H1 (cell line): ENCODE measurements at regions not wholly inside any gene's neighbourhood (a gene's known extent, or its start where the extent isn't known, plus 50 kb on each side); places are given as distances from the start of the nearest gene placed in this dataset.

Experiments
- CTCF ChIA-PET: fragments of 300-600 bp; sonication (Branson Sonifier 250); formaldehyde crosslinking; loops from one replicate; lab custom pipeline; 2021; ENCODE audit not compliant: partially characterized antibody; lab: Charles Lee
- POLR2A ChIA-PET: fragments of 300-600 bp; sonication (Branson Sonifier 250); formaldehyde crosslinking; loops from one replicate; lab custom pipeline; 2021; ENCODE audit warnings: inconsistent platforms; ENCODE audit not compliant: partially characterized antibody; lab: Charles Lee
- DNase-seq, 2 experiments: peaks; one replicate each; pipeline versions ENCODE4 v3.0.0 to v3.0.0-alpha.2; 2010 to 2022; ENCODE audit warnings: low spot score in 2 of 2, low read depth in 1 of 2, mixed read lengths in 1 of 2
- FAIRE-seq: peaks from 2 replicates; lab custom pipeline; 2011; peaks lifted over from hg19 to GRCh38; lab: Jason Lieb, UNC
- H2AFZ ChIP-seq: 2 replicates; pipeline ENCODE4 v1.8.1; 2012; ENCODE audit warnings: low read length, inconsistent platforms
- H2AK5ac ChIP-seq: 2 replicates; pipeline ENCODE4 v1.6.1; 2013; ENCODE audit warnings: low read depth, low read length
- H2BK120ac ChIP-seq: replicated peaks from 2 replicates; pipeline ENCODE3; 2013; ENCODE audit warnings: low read depth, low read length, inconsistent platforms
- H2BK12ac ChIP-seq: 2 replicates; pipeline ENCODE4 v1.6.1; 2013; ENCODE audit warnings: low read depth, low read length
- H2BK15ac ChIP-seq: 2 replicates; pipeline ENCODE4 v1.6.1; 2013; ENCODE audit warnings: low read length
- H2BK20ac ChIP-seq: 2 replicates; pipeline ENCODE4 v1.6.1; 2013; ENCODE audit warnings: low read length
- H2BK5ac ChIP-seq: 2 replicates; pipeline ENCODE4 v1.6.1; 2013; ENCODE audit warnings: low read depth, low read length
- H3K14ac ChIP-seq: 2 replicates; pipeline ENCODE4 v1.6.1; 2013; ENCODE audit warnings: inconsistent platforms; ENCODE audit not compliant: insufficient read length
- H3K18ac ChIP-seq: 2 replicates; pipeline ENCODE4 v1.6.1; 2013; ENCODE audit warnings: low read length; ENCODE audit errors: extremely low read depth
- H3K23ac ChIP-seq: 2 replicates; pipeline ENCODE4 v1.6.1; 2013; ENCODE audit warnings: inconsistent platforms; ENCODE audit not compliant: insufficient read length
- H3K23me2 ChIP-seq: 2 replicates; pipeline ENCODE4 v1.6.1; 2013; ENCODE audit warnings: low read depth, low read length
- H3K27ac ChIP-seq: 2 replicates; pipeline ENCODE4 v1.6.1; 2011; ENCODE audit warnings: low read depth, low read length, inconsistent platforms
- H3K27me3 ChIP-seq, 4 experiments: replicated peaks in 1 of 4; 1 replicate in 1 of 4; 2 replicates in 3 of 4; pipeline versions ENCODE4 v1.6.1 to v1.8.1; 2011 to 2013; ENCODE audit warnings: low read length in 3 of 4, mild to moderate bottlenecking in 3 of 4, inconsistent platforms in 2 of 4, mixed read lengths in 2 of 4, moderate library complexity in 1 of 4; ENCODE audit not compliant: control insufficient read depth in 3 of 4, insufficient read depth in 3 of 4; ENCODE audit errors: extremely low read depth in 1 of 4
- H3K36me3 ChIP-seq, 4 experiments: 2 replicates each; pipeline versions ENCODE4 v1.6.1 to v1.8.1; 2011 to 2013; ENCODE audit warnings: mild to moderate bottlenecking in 4 of 4, low read length in 3 of 4, moderate library complexity in 2 of 4, control low read depth in 1 of 4, inconsistent platforms in 1 of 4; ENCODE audit not compliant: insufficient read depth in 4 of 4, control insufficient read depth in 2 of 4
- H3K4ac ChIP-seq: replicated peaks from 2 replicates; pipeline ENCODE3; 2013; ENCODE audit warnings: low read length, low read depth, mixed read lengths, inconsistent platforms; ENCODE audit not compliant: insufficient read length
- H3K4me1 ChIP-seq, 4 experiments: replicated peaks in 1 of 4; 1 replicate in 1 of 4; 2 replicates in 3 of 4; pipeline versions ENCODE4 v1.6.1 to v1.8.1; 2011 to 2013; ENCODE audit warnings: low read length in 3 of 4, inconsistent platforms in 2 of 4, mixed read lengths in 1 of 4; ENCODE audit not compliant: insufficient read depth in 4 of 4, control insufficient read depth in 3 of 4
- H3K4me2 ChIP-seq, 2 experiments: 2 replicates each; pipeline versions ENCODE4 v1.6.1 to v1.8.1; 2011 to 2013; ENCODE audit warnings: low read depth in 2 of 2, low read length in 2 of 2, control low read depth in 1 of 2, inconsistent platforms in 1 of 2, mild to moderate bottlenecking in 1 of 2; ENCODE audit not compliant: insufficient read depth in 1 of 2
- H3K4me3 ChIP-seq, 4 experiments: fragments of 200-600, 300-600 bp in 1 of 4; sonication (generic), shearing (Covaris generic), sonication (Bioruptor Twin) in 1 of 4; 2 replicates each; pipeline versions ENCODE4 v1.5.1 to v1.8.1; 2011 to 2016; ENCODE audit warnings: low read length in 4 of 4, low read depth in 3 of 4, control low read depth in 2 of 4, inconsistent platforms in 2 of 4, mild to moderate bottlenecking in 2 of 4, mixed read lengths in 1 of 4, moderate library complexity in 1 of 4; ENCODE audit not compliant: insufficient read depth in 2 of 4; ENCODE audit errors: extremely low read depth in 1 of 4
- H3K56ac ChIP-seq: replicated peaks from 2 replicates; pipeline ENCODE3; 2013; ENCODE audit warnings: low read depth, mild to moderate bottlenecking, mixed read lengths, low read length, inconsistent platforms; ENCODE audit not compliant: insufficient read length
- H3K79me1 ChIP-seq: 2 replicates; pipeline ENCODE4 v1.6.1; 2013; ENCODE audit warnings: low read depth, low read length, control low read depth
- H3K79me2 ChIP-seq, 2 experiments: 2 replicates each; pipeline versions ENCODE4 v1.6.1 to v1.8.1; 2012 to 2013; ENCODE audit warnings: low read length in 2 of 2, mild to moderate bottlenecking in 2 of 2, inconsistent platforms in 1 of 2; ENCODE audit not compliant: insufficient read depth in 2 of 2, control insufficient read depth in 1 of 2
- H3K9ac ChIP-seq, 4 experiments: replicated peaks in 1 of 4; 1 replicate in 1 of 4; 2 replicates in 3 of 4; pipeline versions ENCODE4 v1.6.1 to v1.8.1; 2011 to 2013; ENCODE audit warnings: low read depth in 3 of 4, low read length in 3 of 4, control low read depth in 2 of 4, mild to moderate bottlenecking in 2 of 4, moderate library complexity in 2 of 4, inconsistent platforms in 1 of 4; ENCODE audit errors: extremely low read depth in 1 of 4
- H3K9me3 ChIP-seq, 2 experiments: 2 replicates each; pipeline versions ENCODE4 v1.6.1 to v1.8.1; 2012 to 2013; ENCODE audit warnings: mild to moderate bottlenecking in 2 of 2, moderate library complexity in 2 of 2, control low read depth in 1 of 2, inconsistent platforms in 1 of 2, low read depth in 1 of 2, low read length in 1 of 2, mixed read lengths in 1 of 2; ENCODE audit not compliant: insufficient read depth in 2 of 2
- H4K20me1 ChIP-seq, 2 experiments: replicated peaks in 1 of 2; 2 replicates each; pipeline versions ENCODE3 to v1.8.1; 2011 to 2013; ENCODE audit warnings: inconsistent platforms in 2 of 2, low read length in 2 of 2, mild to moderate bottlenecking in 1 of 2; ENCODE audit not compliant: insufficient read depth in 2 of 2, control insufficient read depth in 1 of 2
- H4K5ac ChIP-seq: 2 replicates; pipeline ENCODE4 v1.6.1; 2013; ENCODE audit warnings: low read length, low read depth, mixed read lengths, inconsistent platforms; ENCODE audit not compliant: insufficient read length
- H4K8ac ChIP-seq: 2 replicates; pipeline ENCODE4 v1.8.0; 2013; ENCODE audit warnings: mild to moderate bottlenecking, moderate library complexity, low read length, inconsistent platforms; ENCODE audit not compliant: insufficient read depth; ENCODE audit errors: extremely low read depth
- H4K91ac ChIP-seq: replicated peaks from 2 replicates; pipeline ENCODE3; 2013; ENCODE audit warnings: low read length, mixed read lengths, inconsistent platforms; ENCODE audit not compliant: insufficient read length
- BACH1 ChIP-seq: IDR thresholded peaks from 2 replicates; pipeline ENCODE4 v1.6.1; 2012; ENCODE audit warnings: low read length, improper control_type of control experiment
- BRCA1 ChIP-seq: IDR thresholded peaks from 2 replicates; pipeline ENCODE4 v1.6.1; 2012; ENCODE audit warnings: low read depth, low read length, improper control_type of control experiment
- CTBP2 ChIP-seq: IDR thresholded peaks from 2 replicates; pipeline ENCODE4 v1.7.0; 2011; ENCODE audit warnings: borderline replicate concordance, mild to moderate bottlenecking, moderate library complexity, mixed read lengths, low read length; ENCODE audit not compliant: insufficient read depth, insufficient read length
- EGR1 ChIP-seq: IDR thresholded peaks from 2 replicates; pipeline ENCODE4 v1.6.1; 2011; ENCODE audit warnings: low read depth, low read length, borderline replicate concordance
- HDAC6 ChIP-seq: IDR thresholded peaks from one replicate; pipeline ENCODE4 v1.7.1; 2012; ENCODE audit warnings: low read depth, mild to moderate bottlenecking, inconsistent platforms, low read length, moderate library complexity
- KDM1A ChIP-seq: fragments of 200-600, 300-600 bp; sonication (generic); IDR thresholded peaks from 2 replicates; pipeline ENCODE4 v1.7.1; 2016; ENCODE audit warnings: mild to moderate bottlenecking, low read length, borderline replicate concordance
- MAFK ChIP-seq: IDR thresholded peaks from 2 replicates; pipeline ENCODE4 v1.6.1; 2012; ENCODE audit warnings: low read depth, mild to moderate bottlenecking, improper control_type of control experiment, low read length
- MAX ChIP-seq: IDR thresholded peaks from 2 replicates; pipeline ENCODE4 v1.6.1; 2012; ENCODE audit warnings: inconsistent platforms
- RFX5 ChIP-seq: IDR thresholded peaks from 2 replicates; pipeline ENCODE4 v1.6.1; 2011; ENCODE audit warnings: low read depth, low read length, improper control_type of control experiment, borderline replicate concordance
- SP2 ChIP-seq: IDR thresholded peaks from 2 replicates; pipeline ENCODE4 v1.6.1; 2012; ENCODE audit warnings: mild to moderate bottlenecking, low read length, inconsistent platforms
- SP4 ChIP-seq: IDR thresholded peaks from 2 replicates; pipeline ENCODE4 v1.6.1; 2012; ENCODE audit warnings: low read length, inconsistent platforms
- ZNF274 ChIP-seq: IDR thresholded peaks from 2 replicates; pipeline ENCODE4 v1.7.0; 2012; ENCODE audit warnings: low read length, borderline replicate concordance; ENCODE audit errors: extremely low read depth
- WGBS, 2 experiments: shearing (Covaris generic) in 1 of 2; methylation state at CpG; one replicate each; pipeline versions ENCODE4 v1.1.6 to v1.1.7; 2013 to 2015; ENCODE audit warnings: low lambda C conversion rate in 2 of 2, mixed read lengths in 2 of 2, inconsistent platforms in 1 of 2, low coverage in 1 of 2, missing lambda C conversion rate in 1 of 2; ENCODE audit not compliant: insufficient replicate concordance in 2 of 2, insufficient coverage in 1 of 2, insufficient read length in 1 of 2; ENCODE audit errors: extremely low coverage in 1 of 2, missing lambda C conversion rate in 1 of 2; 5-methylcytosine and 5-hydroxymethylcytosine counted together

GRCh38 chr6:164200071-164200470, 785.6 kb downstream of the QKI start:
- H3K9ac ChIP-seq = no peak overlapping the region
- H2AFZ ChIP-seq = no peak overlapping the region
- H3K14ac ChIP-seq = no peak overlapping the region
- no peak overlapping the region for H3K27ac ChIP-seq
- H4K91ac ChIP-seq = no peak overlapping the region
- no peak overlapping the region for H4K8ac ChIP-seq
- no peak overlapping the region for H2BK20ac ChIP-seq
- H2BK5ac ChIP-seq = no peak overlapping the region
- no peaks in the 10 kb centered on the region for H3K4me1 ChIP-seq
- H3K4ac ChIP-seq = no peak overlapping the region
- no peak overlapping the region for H2AK5ac ChIP-seq
- no peak overlapping the region for H2BK120ac ChIP-seq
- FAIRE-seq (no peak), DNase-seq (no peak)
- H2BK12ac ChIP-seq = no peak overlapping the region
- no peak overlapping the region for H3K4me2 ChIP-seq
- H3K27me3 ChIP-seq = no peaks in the 10 kb centered on the region
- H3K79me1 ChIP-seq = no peaks in the 10 kb centered on the region
- H4K20me1 ChIP-seq = no peaks in the 10 kb centered on the region
- H3K36me3 ChIP-seq = no peaks in the 10 kb centered on the region
- ChIA-PET CTCF (no interaction called here), POLR2A (no interaction called here)
- H2BK15ac ChIP-seq = no peak overlapping the region
- no peaks in the 10 kb centered on the region for H3K79me2 ChIP-seq
- no peak overlapping the region for H3K18ac ChIP-seq
- peaks cover 0 to under 1% of the 10 kb centered on the region in 2 experiments; a peak in 1 of 4 replicates for H3K9me3 ChIP-seq
- no peak overlapping the region for H3K56ac ChIP-seq
- H4K5ac ChIP-seq = no peak overlapping the region
- no peaks in the 10 kb centered on the region for H3K23me2 ChIP-seq
- WGBS, 2 experiments = 100% methylated on average over 1 of the region's 1 CpG; no CpG with 5 or more reads in 1 of the 2 experiments
- no peak overlapping the region for H3K23ac ChIP-seq
- H3K4me3 ChIP-seq = no peak overlapping the region
- TF ChIP-seq EGR1 (no peak), SP4 (no peak), MAX (no peak), RFX5 (no peak), BRCA1 (no peak), SP2 (no peak), KDM1A (no peak), CTBP2 (no peak), ZNF274 (no peak), HDAC6 (no peak), MAFK (no peak), BACH1 (no peak)
